Liver (tissue), 8 donors: ENCODE measurements at regions not wholly inside any gene's neighbourhood (a gene's known extent, or its start where the extent isn't known, plus 50 kb on each side); places are given as distances from the start of the nearest gene placed in this dataset.

Experiments used
- DNase-seq: peaks from one replicate; pipeline ENCODE4 v3.0.0-alpha.2; 2017; ENCODE audit warnings: low spot score
- H3K27ac ChIP-seq, 2 donors: one replicate each; pipeline ENCODE4 v1.7.0; 2013; ENCODE audit warnings: inconsistent platforms in 2 of 2, low read length in 2 of 2, control low read depth in 1 of 2, low read depth in 1 of 2, mild to moderate bottlenecking in 1 of 2
- H3K27me3 ChIP-seq, 4 donors: one replicate each; pipeline versions ENCODE4 v1.6.1 to v1.7.0; 2013; ENCODE audit warnings: low read length in 3 of 4, inconsistent platforms in 1 of 4, mild to moderate bottlenecking in 1 of 4, moderate library complexity in 1 of 4; ENCODE audit not compliant: control insufficient read depth in 4 of 4, insufficient read depth in 4 of 4
- H3K36me3 ChIP-seq, 4 donors: one replicate each; pipeline versions ENCODE4 v1.6.1 to v1.7.0; 2013; ENCODE audit warnings: low read length in 3 of 4, mild to moderate bottlenecking in 3 of 4, low read depth in 1 of 4, moderate library complexity in 1 of 4; ENCODE audit not compliant: control insufficient read depth in 4 of 4, insufficient read depth in 3 of 4
- H3K4me1 ChIP-seq, 4 donors: one replicate each; pipeline versions ENCODE4 v1.6.1 to v1.7.0; 2013; ENCODE audit warnings: low read length in 3 of 4, mild to moderate bottlenecking in 3 of 4, moderate library complexity in 1 of 4; ENCODE audit not compliant: control insufficient read depth in 4 of 4, insufficient read depth in 4 of 4
- H3K4me3 ChIP-seq, 3 donors: one replicate each; pipeline versions ENCODE4 v1.6.1 to v1.7.0; 2013; ENCODE audit warnings: low read length in 3 of 3, control low read depth in 1 of 3, low read depth in 1 of 3, mild to moderate bottlenecking in 1 of 3
- H3K9ac ChIP-seq, 2 donors: one replicate each; pipeline ENCODE4 v1.7.0; 2013; ENCODE audit warnings: low read length in 2 of 2, mild to moderate bottlenecking in 2 of 2, moderate library complexity in 2 of 2, control low read depth in 1 of 2, low read depth in 1 of 2
- H3K9me3 ChIP-seq, 4 donors: one replicate each; pipeline versions ENCODE4 v1.6.1 to v1.7.0; 2013; ENCODE audit warnings: low read length in 3 of 4; ENCODE audit not compliant: control insufficient read depth in 4 of 4
- ATF3 ChIP-seq: IDR thresholded peaks from 2 replicates; pipeline ENCODE4 v1.6.1; 2016; ENCODE audit warnings: antibody characterized with exemption
- EGR1 ChIP-seq, 2 donors: IDR thresholded peaks; 2 replicates each; pipeline ENCODE4 v1.6.1; 2016 to 2018; ENCODE audit warnings: antibody characterized with exemption in 2 of 2, low read depth in 2 of 2
- FOXA1 ChIP-seq: IDR thresholded peaks from 2 replicates; pipeline ENCODE4 v1.6.1; 2016; ENCODE audit warnings: antibody characterized with exemption
- FOXA2 ChIP-seq: IDR thresholded peaks from 2 replicates; pipeline ENCODE4 v1.6.1; 2016; ENCODE audit warnings: antibody characterized with exemption
- GABPA ChIP-seq, 2 donors: IDR thresholded peaks in 1 of 2; conservative IDR thresholded peaks in 1 of 2; 2 replicates each; pipeline ENCODE4 v1.6.1; 2016; ENCODE audit warnings: antibody characterized with exemption in 2 of 2, mild to moderate bottlenecking in 1 of 2, moderate library complexity in 1 of 2
- HNF4A ChIP-seq, 2 donors: conservative IDR thresholded peaks; 2 replicates each; pipeline ENCODE4 v1.6.1; 2016; ENCODE audit warnings: antibody characterized with exemption in 2 of 2, mild to moderate bottlenecking in 2 of 2
- HNF4G ChIP-seq: IDR thresholded peaks from 2 replicates; pipeline ENCODE4 v1.6.1; 2016; ENCODE audit warnings: antibody characterized with exemption
- JUND ChIP-seq, 2 donors: IDR thresholded peaks; 2 replicates each; pipeline ENCODE4 v1.6.1; 2016; ENCODE audit warnings: antibody characterized with exemption in 2 of 2
- MAX ChIP-seq: IDR thresholded peaks from 2 replicates; pipeline ENCODE4 v1.6.1; 2016; ENCODE audit warnings: antibody characterized with exemption
- NR2F2 ChIP-seq: IDR thresholded peaks from 2 replicates; pipeline ENCODE4 v1.6.1; 2016; ENCODE audit warnings: antibody characterized with exemption
- RAD21 ChIP-seq, 2 donors: IDR thresholded peaks; 2 replicates each; pipeline ENCODE4 v1.6.1; 2016; ENCODE audit warnings: antibody characterized with exemption in 2 of 2, mild to moderate bottlenecking in 2 of 2
- REST ChIP-seq: IDR thresholded peaks from 2 replicates; pipeline ENCODE4 v1.6.1; 2016; ENCODE audit warnings: antibody characterized with exemption, mild to moderate bottlenecking
- RXRA ChIP-seq, 2 donors: IDR thresholded peaks; 2 replicates each; pipeline ENCODE4 v1.6.1; 2017 to 2018; ENCODE audit warnings: antibody characterized with exemption in 2 of 2, mild to moderate bottlenecking in 1 of 2
- SP1 ChIP-seq: IDR thresholded peaks from 2 replicates; pipeline ENCODE4 v1.6.1; 2018; ENCODE audit warnings: antibody characterized with exemption, mild to moderate bottlenecking
- TAF1 ChIP-seq: conservative IDR thresholded peaks from 2 replicates; pipeline ENCODE4 v1.6.1; 2016; ENCODE audit warnings: antibody characterized with exemption, mild to moderate bottlenecking
- YY1 ChIP-seq: IDR thresholded peaks from 2 replicates; pipeline ENCODE4 v1.6.1; 2016; ENCODE audit warnings: antibody characterized with exemption, mild to moderate bottlenecking
- WGBS: extraction: QIAGEN DNeasy Blood & Tissue Kit; methylation state at CpG from one replicate; pipeline ENCODE4 v1.1.7; 2013; 5-methylcytosine and 5-hydroxymethylcytosine counted together
- TF ChIP-seq, protein P1 (sequence below): IDR thresholded peaks from 2 replicates; pipeline ENCODE4 v1.6.1; 2016; ENCODE audit warnings: antibody characterized with exemption
- TF ChIP-seq, protein P2 (sequence below): fragments of 150-350 bp; IDR thresholded peaks from 2 replicates; pipeline ENCODE4 v1.5.1; 2017; ENCODE audit warnings: improper control_type of control experiment, low read depth, low read length; ENCODE audit not compliant: missing input control
- donor health status: healthy.
- donor health status: healthy.
- donor health status: healthy.
- donor health status: healthy.
- donor health status: healthy.

DNA sequence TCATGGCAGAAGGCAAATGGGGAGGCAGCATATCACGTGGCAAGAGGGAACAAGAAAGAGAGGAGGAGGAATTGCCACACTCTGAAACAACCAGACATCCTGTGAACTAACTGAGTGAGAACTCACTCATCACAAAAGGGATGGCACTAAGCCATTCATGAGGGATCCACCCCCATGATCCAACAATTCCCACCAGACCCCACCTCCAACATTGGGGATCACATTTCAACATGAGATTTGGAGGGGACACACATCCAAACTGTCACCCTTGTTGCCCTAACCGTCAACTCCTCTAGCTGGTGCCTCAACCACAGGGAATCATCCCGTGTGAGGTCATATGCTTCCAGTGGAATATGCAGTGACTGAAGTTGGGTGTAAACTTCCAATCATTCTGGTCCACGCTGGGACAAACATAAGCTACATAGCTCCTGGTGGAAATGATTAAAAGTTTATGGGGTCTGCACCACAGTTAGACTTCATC is 62.5 kb downstream of the TEX13C start:
- 71% methylated on average over 4 of the region's 4 CpGs for WGBS
- Histone ChIP-seq H3K4me3 (no peak overlapping the region), H3K9ac (no peak overlapping the region), H3K27ac (no peak overlapping the region), H3K36me3 (no peaks in the 10 kb centered on the region), H3K9me3 (no peaks in the 10 kb centered on the region), H3K4me1 (no peaks in the 10 kb centered on the region), H3K27me3 (no peaks in the 10 kb centered on the region)
- no peak for DNase-seq
- TF ChIP-seq, protein P1, sequence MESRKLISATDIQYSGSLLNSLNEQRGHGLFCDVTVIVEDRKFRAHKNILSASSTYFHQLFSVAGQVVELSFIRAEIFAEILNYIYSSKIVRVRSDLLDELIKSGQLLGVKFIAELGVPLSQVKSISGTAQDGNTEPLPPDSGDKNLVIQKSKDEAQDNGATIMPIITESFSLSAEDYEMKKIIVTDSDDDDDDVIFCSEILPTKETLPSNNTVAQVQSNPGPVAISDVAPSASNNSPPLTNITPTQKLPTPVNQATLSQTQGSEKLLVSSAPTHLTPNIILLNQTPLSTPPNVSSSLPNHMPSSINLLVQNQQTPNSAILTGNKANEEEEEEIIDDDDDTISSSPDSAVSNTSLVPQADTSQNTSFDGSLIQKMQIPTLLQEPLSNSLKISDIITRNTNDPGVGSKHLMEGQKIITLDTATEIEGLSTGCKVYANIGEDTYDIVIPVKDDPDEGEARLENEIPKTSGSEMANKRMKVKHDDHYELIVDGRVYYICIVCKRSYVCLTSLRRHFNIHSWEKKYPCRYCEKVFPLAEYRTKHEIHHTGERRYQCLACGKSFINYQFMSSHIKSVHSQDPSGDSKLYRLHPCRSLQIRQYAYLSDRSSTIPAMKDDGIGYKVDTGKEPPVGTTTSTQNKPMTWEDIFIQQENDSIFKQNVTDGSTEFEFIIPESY: no peak
- TF ChIP-seq YY1: no peak
- TF ChIP-seq, protein P2, sequence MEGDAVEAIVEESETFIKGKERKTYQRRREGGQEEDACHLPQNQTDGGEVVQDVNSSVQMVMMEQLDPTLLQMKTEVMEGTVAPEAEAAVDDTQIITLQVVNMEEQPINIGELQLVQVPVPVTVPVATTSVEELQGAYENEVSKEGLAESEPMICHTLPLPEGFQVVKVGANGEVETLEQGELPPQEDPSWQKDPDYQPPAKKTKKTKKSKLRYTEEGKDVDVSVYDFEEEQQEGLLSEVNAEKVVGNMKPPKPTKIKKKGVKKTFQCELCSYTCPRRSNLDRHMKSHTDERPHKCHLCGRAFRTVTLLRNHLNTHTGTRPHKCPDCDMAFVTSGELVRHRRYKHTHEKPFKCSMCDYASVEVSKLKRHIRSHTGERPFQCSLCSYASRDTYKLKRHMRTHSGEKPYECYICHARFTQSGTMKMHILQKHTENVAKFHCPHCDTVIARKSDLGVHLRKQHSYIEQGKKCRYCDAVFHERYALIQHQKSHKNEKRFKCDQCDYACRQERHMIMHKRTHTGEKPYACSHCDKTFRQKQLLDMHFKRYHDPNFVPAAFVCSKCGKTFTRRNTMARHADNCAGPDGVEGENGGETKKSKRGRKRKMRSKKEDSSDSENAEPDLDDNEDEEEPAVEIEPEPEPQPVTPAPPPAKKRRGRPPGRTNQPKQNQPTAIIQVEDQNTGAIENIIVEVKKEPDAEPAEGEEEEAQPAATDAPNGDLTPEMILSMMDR: no peak
- TF ChIP-seq TAF1: no peak
- no peak for TF ChIP-seq FOXA1
- no peak for TF ChIP-seq RAD21 (IDR thresholded peaks at IDR 0.05)
- no peak for TF ChIP-seq NR2F2
- TF ChIP-seq SP1: no peak

GRCh38 chrX:125382889-125383288 is 63.2 kb downstream of the TEX13C start:
- Histone ChIP-seq H3K36me3 (no peaks in the 10 kb centered on the region), H3K4me3 (no peak overlapping the region), H3K9ac (no peak overlapping the region), H3K9me3 (no peaks in the 10 kb centered on the region), H3K27ac (no peak overlapping the region), H3K4me1 (no peaks in the 10 kb centered on the region), H3K27me3 (no peaks in the 10 kb centered on the region)
- no peak for DNase-seq
- TF ChIP-seq REST (no peak), RAD21 (IDR thresholded peaks at IDR 0.05) (no peak), HNF4A (conservative IDR thresholded peaks at IDR 0.05) (no peak), SP1 (no peak), RXRA (IDR thresholded peaks at IDR 0.05) (no peak), ATF3 (no peak), TAF1 (no peak), HNF4G (no peak), YY1 (no peak), MAX (no peak), JUND (IDR thresholded peaks at IDR 0.05) (no peak), EGR1 (IDR thresholded peaks at IDR 0.05; ENCODE audit: low read depth in 2 of 2) (no peak), NR2F2 (no peak), FOXA1 (no peak), FOXA2 (no peak), GABPA (IDR thresholded peaks at IDR 0.05 in 1 of 2, conservative IDR thresholded peaks at IDR 0.05 in 1 of 2) (no peak)
- TF ChIP-seq, protein P2: no peak
- TF ChIP-seq, protein P1: no peak
- WGBS: 92% methylated on average over 3 of the region's 3 CpGs
